ENCODE measurements at regions not wholly inside any gene's neighbourhood (a gene's known extent, or its start where the extent isn't known, plus 50 kb on each side); places are given as distances from the start of the nearest gene placed in this dataset.

DNA sequence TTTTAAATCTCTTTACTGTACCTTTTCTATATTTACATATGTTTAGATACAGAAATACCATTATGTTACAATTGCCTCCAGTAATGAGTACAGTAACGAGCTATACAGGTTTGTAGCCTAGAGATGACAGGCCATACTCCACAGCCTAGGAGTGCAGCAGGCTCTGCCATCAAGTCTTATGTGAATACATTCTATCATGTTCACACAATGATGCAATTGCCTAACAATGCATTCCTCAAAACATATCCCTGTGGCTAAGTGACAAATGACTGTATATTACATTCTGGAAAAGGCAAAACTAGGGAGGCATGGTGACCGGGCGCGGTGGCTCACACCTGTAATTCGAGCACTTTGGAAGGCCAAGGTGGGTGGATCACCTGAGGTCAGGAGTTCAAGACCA lies 192.4 kb upstream of the IGF1R start:
- Mint-ChIP-seq H3K27me3 (ENCODE audit: unreplicated experiment) (peaks cover 37% of the 10 kb centered on the region), H3K4me1 (ENCODE audit: low read depth, unreplicated experiment) (no peaks in the 10 kb centered on the region), H3K4me3 (ENCODE audit: low read depth, unreplicated experiment) (no peak overlapping the region), H3K9me3 (ENCODE audit: low read depth, unreplicated experiment) (no peaks in the 10 kb centered on the region), H3K36me3 (ENCODE audit: insufficient read depth, unreplicated experiment) (no peaks in the 10 kb centered on the region), H3K27ac (ENCODE audit: unreplicated experiment) (no peak overlapping the region)
- BruUV-seq (replicated peaks): no TSS peak
- DNase-seq: no peak
- TF ChIP-seq CTCF (IDR thresholded peaks at IDR 0.05; ENCODE audit: unreplicated experiment): no peak
- intact Hi-C loops (cut with micrococcal nuclease; ENCODE audit: unreplicated experiment): no loop called here
- CTCF ChIA-PET: no interaction called here

DNA sequence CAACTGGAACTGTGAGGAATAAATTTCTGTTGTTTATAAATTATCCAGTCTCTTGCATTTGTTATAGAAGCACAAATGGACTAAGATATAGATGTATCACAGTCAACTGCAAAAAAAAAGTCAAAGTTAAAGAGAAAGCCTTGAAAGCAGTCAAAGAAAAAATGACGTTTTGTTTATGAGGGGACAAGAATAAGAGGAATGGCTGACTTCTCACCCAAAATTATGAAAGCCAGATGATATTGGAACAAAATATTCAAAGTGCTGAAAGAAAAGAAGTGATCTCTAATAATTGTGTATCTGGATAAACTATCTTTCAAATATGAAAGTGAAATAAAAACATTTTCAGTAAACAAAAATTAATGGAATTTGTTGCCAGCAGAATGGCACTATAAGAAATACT lies 171.8 kb upstream of the IGF1R start:
- no peak overlapping the region for H3K27ac Mint-ChIP-seq (ENCODE audit: unreplicated experiment)
- H3K36me3 Mint-ChIP-seq (ENCODE audit: insufficient read depth, unreplicated experiment): no peaks in the 10 kb centered on the region
- no peak overlapping the region for H3K4me3 Mint-ChIP-seq (ENCODE audit: low read depth, unreplicated experiment)
- no peak for DNase-seq
- H3K27me3 Mint-ChIP-seq (ENCODE audit: unreplicated experiment): no peaks in the 10 kb centered on the region
- BruUV-seq (replicated peaks): no TSS peak
- H3K4me1 Mint-ChIP-seq (ENCODE audit: low read depth, unreplicated experiment): no peaks in the 10 kb centered on the region
- peaks cover 9% of the 10 kb centered on the region for H3K9me3 Mint-ChIP-seq (ENCODE audit: low read depth, unreplicated experiment)
- CTCF ChIA-PET: no interaction called here
- no peak for TF ChIP-seq CTCF (IDR thresholded peaks at IDR 0.05; ENCODE audit: unreplicated experiment)
- intact Hi-C loops (cut with micrococcal nuclease; ENCODE audit: unreplicated experiment): no loop called here

- Mint-ChIP-seq H3K27me3 (ENCODE audit: unreplicated experiment) (no peaks in the 10 kb centered on the region), H3K4me3 (ENCODE audit: low read depth, unreplicated experiment) (no peak overlapping the region), H3K4me1 (ENCODE audit: low read depth, unreplicated experiment) (no peaks in the 10 kb centered on the region), H3K27ac (ENCODE audit: unreplicated experiment) (no peak overlapping the region), H3K9me3 (ENCODE audit: low read depth, unreplicated experiment) (peaks cover 6% of the 10 kb centered on the region), H3K36me3 (ENCODE audit: insufficient read depth, unreplicated experiment) (no peaks in the 10 kb centered on the region)
- BruUV-seq (replicated peaks): no TSS peak
- intact Hi-C loops (cut with micrococcal nuclease; ENCODE audit: unreplicated experiment): no loop called here
- no peak for DNase-seq
- TF ChIP-seq CTCF (IDR thresholded peaks at IDR 0.05; ENCODE audit: unreplicated experiment): no peak
- CTCF ChIA-PET: interaction anchor here (0.6 kb wide), 1 partner anchor 715 kb away, joined by 4 read pairs; no protein-coding TSS in a partner anchor
Measured at GRCh38 chr15:98480844-98481243, 167.5 kb upstream of the IGF1R start.

DNA sequence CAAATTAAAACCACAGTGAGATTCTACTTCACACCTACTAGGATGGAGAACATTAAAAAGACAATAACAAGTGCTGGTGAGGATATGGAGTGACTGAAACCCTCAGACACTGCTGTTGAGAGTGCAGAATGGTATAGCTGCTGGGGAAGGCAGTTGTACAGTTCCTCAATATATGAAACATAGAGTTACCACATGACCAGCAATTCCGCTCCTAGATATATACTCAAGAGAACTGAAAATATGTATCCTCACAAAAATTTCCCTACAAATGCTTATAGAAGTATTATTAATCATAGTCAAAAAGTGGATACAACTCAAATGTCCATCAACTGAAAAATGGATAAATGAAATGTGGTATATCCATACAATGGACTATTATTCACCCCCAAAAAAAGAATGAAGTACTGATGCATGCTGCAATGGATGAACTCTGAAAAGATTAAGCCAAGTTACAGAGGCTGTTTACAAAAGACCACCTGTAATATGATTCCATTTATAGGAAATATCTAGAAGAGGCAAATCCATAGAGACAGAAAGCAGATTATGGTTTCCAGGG lies 164.7 kb upstream of the IGF1R start:
- Mint-ChIP-seq H3K9me3 (ENCODE audit: low read depth, unreplicated experiment) (peaks cover 3% of the 10 kb centered on the region), H3K27ac (ENCODE audit: unreplicated experiment) (no peak overlapping the region), H3K4me3 (ENCODE audit: low read depth, unreplicated experiment) (no peak overlapping the region), H3K4me1 (ENCODE audit: low read depth, unreplicated experiment) (no peaks in the 10 kb centered on the region), H3K36me3 (ENCODE audit: insufficient read depth, unreplicated experiment) (no peaks in the 10 kb centered on the region), H3K27me3 (ENCODE audit: unreplicated experiment) (no peaks in the 10 kb centered on the region)
- no TSS peak for BruUV-seq (replicated peaks)
- DNase-seq: no peak
- intact Hi-C loops (cut with micrococcal nuclease; ENCODE audit: unreplicated experiment): no loop called here
- TF ChIP-seq CTCF (IDR thresholded peaks at IDR 0.05; ENCODE audit: unreplicated experiment): no peak
- CTCF ChIA-PET: no interaction called here
